ENCODE measurements at regions not wholly inside any gene's neighbourhood (a gene's known extent, or its start where the extent isn't known, plus 50 kb on each side); places are given as distances from the start of the nearest gene placed in this dataset.

DNA sequence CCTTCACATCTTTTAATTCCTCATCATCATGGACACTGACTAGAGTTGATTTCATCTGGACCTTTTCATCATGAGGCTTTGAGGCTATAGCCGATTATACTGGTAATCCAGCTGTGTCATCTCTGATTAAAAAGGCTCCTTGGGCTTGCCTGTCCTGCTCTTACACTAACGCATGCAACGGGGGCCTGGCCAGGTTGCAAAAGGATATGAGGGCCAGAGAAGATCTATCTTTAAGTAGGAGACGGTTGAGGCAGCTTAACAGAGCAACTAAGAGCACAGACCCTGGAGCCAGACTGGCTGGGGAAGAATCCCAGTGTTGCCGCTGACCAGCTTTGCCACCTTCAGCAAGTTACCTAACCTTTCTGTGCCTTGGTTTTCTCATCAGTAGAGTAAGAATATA lies 211.5 kb downstream of the PTEN start:
- TF ChIP-seq TAF1 (IDR thresholded peaks at IDR 0.05; ENCODE audit: borderline replicate concordance, insufficient read depth, low read length) (no peak), POLR2AphosphoS5 (IDR thresholded peaks at IDR 0.05; ENCODE audit: low read depth, low read length) (no peak)

Data from PFSK-1 (cell line).